HTR-8/SVneo (cell line): ENCODE measurements at regions not wholly inside any gene's neighbourhood (a gene's known extent, or its start where the extent isn't known, plus 50 kb on each side); places are given as distances from the start of the nearest gene placed in this dataset.

Experiments used
- DNase-seq: peaks from one replicate; pipeline ENCODE4 v3.0.0; 2011; ENCODE audit warnings: low spot score, mixed read lengths; ENCODE audit not compliant: insufficient read length
- FAIRE-seq: peaks from 2 replicates; lab custom pipeline; 2011; peaks lifted over from hg19 to GRCh38; lab: Jason Lieb, UNC

DNA sequence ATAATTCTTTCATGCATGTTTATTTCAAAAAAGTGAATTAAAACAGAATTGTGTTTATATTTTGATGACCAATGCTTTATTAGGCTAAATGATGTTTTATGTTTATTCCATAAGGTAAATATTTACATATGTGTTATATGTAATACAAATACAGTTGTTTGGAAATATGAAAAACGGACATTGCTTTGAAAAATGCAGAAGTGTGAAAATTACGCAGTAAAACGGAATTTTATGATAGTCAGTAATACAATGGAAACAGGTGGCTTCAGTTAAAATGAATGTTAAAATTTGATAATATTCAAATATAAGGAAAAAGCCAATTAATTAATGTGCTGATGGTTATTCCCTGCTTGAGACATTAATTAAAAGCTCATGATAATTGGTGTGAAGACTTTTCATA lies 1633.8 kb downstream of the MAT2B start:
- DNase-seq (no peak), FAIRE-seq (no peak)

DNA sequence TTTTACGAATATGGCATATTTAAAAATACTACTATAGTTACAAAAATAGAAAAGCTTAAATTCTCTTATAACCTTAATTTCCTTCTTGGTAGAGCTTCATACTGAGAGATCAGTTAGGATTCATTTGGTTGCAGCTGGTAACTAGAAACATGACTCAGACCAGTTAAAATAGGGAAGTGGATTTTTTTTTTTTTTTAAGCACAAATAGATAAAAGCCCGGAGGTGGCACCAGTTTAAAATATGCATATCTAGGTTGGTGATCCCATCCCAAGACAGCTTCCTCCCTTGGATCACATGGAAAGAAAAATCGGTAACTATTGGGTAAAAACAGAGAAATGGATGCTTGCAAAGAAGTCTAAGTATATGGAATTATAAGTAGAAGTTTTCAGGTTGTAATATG lies 1634.3 kb downstream of the MAT2B start:
- no peak for FAIRE-seq
- DNase-seq = no peak

DNA sequence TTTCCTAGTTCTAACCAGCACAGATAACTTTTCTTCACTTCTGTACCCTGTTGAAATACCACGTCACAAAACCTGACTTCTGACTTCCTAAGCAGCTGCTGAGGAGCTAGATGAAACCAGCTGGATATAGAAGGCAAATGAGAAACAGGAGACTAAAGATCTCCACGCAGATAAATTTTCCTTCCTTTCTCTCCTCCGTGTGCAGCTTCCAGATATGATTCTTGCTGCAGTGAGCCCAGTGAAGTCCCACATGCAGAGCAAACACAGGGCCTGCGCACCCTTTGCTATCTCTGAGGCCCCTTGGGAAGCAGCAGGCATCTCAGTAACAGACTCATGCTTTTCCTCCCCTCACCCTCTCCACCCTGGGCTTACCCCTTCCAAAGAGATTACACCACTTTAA lies 1638.3 kb downstream of the MAT2B start:
- FAIRE-seq (no peak), DNase-seq (no peak)

DNA sequence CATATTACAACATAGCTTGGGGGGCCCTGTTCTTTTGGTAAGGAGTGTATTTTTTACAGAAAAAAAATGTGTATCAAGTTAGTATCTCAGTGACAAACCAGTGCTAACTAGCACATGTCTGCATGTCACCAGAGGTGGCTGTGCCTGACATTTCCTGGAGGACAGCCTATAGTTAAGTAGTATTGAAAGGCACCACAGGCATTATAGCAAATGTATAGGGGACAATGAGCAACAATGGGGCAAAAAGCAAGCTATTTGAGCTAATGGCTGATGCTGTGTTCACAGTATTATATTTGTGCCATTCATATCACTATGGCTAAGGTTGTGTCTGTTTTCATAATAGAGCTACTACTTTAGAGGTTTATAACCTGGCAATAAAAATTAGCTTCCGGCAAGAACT lies 1644.0 kb downstream of the MAT2B start:
- FAIRE-seq (no peak), DNase-seq (no peak)

- DNase-seq = no peak
- no peak for FAIRE-seq
Measured at GRCh38 chr5:165152058-165152457, 1646.6 kb downstream of the MAT2B start.

DNA sequence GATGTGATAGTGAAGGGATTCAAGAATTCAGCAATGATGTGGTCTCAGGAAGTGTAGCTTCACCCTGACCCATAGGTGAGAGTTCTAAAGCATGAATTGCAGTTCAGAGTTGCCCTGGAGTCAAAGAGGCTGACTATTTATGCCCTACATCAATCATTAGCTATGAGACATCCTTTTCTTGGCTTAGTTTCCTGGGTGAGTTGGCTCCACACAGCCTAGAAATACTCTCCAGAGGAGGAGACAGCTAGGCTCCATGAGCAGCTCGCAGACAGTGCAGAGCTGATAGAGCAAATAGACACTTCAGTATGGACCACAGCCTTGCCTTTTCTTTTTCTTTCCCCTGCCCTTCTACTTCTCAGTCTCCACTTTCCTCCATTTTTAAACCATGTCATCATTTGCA lies 1651.8 kb downstream of the MAT2B start:
- DNase-seq (peak; percentile 7), FAIRE-seq (no peak)

DNA sequence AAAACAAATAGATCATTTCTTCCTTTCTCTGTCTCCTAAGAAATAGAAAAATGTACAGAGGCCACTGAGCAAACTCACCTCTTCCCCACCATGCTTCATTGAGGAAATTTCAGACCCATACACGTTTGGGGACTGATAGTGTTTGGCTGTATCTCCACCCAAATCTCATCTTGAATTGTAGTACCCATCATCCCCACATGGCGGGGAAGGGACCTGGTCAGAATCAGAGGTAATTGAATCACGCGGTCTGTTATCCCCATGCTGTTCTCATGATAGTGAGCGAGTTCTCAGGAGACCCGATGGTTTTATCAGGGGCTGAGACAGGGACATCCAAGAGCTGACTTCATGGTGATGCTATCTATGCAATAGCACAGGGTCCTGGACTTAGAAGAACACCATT lies 1655.8 kb downstream of the MAT2B start:
- DNase-seq (no peak), FAIRE-seq (no peak)

DNA sequence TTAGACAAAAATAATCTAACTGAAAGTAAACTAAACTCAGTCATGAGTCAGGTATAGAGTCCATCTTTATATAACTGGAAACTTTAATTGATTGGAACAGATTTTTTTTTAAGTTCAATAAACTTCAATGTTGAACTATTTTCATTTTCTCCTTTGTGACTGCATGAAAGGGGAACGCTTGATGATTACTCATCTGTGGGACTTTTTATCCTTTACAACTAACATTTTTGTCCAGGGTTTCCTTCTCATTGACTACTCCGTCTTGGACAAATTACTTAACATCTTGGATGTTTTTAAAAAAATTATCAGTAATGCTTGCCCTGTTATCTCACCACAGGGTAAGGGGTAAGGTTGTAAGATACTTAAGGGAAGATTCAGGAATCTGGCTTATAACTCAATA lies 1658.4 kb downstream of the MAT2B start:
- FAIRE-seq = no peak

DNA sequence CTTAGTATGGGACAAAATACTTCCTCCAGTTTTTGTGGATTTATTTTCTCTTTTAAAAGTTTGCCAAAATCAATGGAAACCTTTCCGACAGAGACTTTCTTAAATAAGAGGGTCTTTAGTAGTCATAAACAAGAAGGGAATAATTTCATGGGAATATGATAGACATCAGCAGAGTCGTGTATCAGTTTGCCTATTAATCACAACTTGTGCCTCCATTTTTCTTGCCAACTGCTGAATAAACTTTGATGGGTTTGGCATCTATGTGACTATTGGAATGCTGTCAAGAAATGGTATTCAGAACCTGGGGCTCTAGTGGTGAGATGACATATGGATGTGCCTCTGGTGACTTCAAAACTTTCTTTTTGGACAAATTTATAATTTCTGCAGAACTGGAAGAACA lies 1668.2 kb downstream of the MAT2B start:
- FAIRE-seq (no peak), DNase-seq (no peak)

More for the DNA sequence above, 1658.4 kb downstream of the MAT2B start:
- DNase-seq = no peak

DNA sequence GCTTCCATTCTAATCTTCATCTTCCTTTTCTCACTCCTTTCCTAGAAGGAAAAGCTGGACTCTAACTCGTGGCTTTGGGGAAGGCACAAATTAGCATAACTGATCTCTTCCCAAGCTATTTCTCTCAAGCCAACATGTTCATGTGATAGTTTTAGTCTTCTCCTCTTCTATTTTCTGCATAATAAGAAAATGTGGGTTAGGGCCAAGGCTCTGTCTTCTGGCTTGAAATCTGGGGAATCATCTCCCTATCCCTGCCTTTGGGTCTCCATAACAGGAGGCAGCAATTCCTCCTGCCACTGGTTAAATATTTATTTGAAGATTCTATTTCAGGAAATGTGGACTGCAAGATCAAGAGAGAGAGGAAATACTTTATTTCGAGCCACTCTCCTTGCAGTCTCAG lies 1669.6 kb downstream of the MAT2B start:
- no peak for FAIRE-seq
- no peak for DNase-seq

- DNase-seq (no peak), FAIRE-seq (no peak)
Measured at GRCh38 chr5:165184183-165184582, 1678.8 kb downstream of the MAT2B start.

GRCh38 chr5:165185716-165186115 lies 1680.3 kb downstream of the MAT2B start:
- DNase-seq (no peak), FAIRE-seq (no peak)

- no peak for FAIRE-seq
- no peak for DNase-seq
Measured at GRCh38 chr5:165187815-165188214, 1682.4 kb downstream of the MAT2B start.

DNA sequence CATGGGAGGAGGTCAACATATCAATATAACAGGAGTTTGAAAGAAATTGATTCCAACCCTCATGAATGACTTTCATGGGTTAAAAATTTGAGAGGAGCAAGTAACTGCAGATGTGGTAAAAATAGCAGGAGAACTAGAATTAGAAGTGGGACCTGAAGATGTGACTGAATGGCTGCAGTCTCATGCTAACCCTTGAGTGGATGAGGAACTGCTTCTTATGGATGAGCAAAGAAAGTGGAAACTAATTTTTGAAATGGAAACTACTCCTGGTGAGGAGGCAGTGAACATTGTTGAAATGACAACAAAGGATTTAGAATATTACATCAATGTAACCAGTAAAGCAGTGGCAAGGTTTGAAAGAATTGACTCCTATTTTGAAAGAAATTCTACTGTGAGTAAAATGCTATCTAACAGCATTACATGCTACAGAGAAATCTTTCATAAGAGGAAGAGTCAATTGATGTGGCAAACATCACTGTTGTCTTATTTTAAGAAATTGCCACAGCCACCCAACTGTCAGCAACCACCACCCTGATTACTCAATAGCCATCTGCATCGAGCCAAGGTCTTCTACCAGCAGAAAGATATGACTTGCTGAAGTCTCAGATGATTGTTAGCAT lies 1683.2 kb downstream of the MAT2B start:
- FAIRE-seq (no peak), DNase-seq (no peak)

GRCh38 chr5:165196961-165197360 lies 1691.5 kb downstream of the MAT2B start:
- FAIRE-seq (no peak), DNase-seq (no peak)

GRCh38 chr5:165201369-165201768 lies 1696.0 kb downstream of the MAT2B start:
- FAIRE-seq (no peak), DNase-seq (no peak)

DNA sequence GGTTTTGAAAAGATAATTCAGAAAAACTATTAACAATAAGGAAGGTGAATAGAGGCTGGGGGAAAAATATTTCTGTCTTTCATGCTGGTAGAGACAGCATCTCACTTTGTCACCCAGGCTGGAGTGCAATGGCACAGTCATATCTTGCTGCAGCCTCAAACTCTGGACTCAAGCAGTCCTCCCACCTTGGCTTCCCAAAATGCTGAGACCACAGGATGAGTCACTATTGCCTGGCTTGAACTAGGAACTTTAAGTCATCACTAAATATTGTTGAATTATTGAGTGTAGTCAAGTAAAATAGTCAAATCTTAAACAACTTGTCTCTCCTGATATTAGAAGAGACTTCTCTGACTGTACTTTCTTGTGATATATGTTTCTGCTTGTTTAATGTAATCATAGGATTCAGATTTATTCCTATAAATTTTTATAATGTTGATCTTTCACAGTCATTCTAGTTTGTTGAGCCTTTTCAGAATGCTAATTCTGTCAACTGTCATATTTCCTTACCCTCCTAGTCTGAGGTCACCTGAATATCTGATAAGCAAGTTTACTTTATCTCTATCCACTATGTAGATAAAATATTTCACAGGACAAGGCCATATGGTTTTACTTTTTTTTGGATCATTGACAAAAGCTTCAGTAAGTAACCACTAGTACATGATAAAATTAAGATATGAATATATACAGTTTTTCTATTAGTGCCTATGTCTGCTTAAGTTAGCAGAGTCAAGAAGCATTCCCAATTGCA lies 1696.5 kb downstream of the MAT2B start:
- no peak for DNase-seq
- FAIRE-seq = no peak

DNA sequence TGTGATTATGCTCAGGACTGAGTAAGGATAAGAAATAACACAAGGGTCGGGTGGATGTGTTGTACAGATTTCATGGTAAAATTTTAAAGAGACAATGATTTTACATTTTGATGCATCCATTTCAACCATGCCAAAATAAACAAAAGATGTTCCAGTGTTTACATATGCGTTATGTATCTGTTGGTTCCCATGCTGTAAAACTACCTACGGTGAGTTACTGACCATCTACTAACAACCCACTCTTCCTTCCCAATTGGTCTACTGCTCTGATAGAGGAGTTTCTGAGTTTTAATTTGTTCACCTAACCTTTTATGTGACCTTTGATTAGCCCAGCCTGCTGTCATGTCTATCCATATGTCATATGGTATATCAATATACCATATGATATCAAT lies 1697.1 kb downstream of the MAT2B start:
- no peak for DNase-seq
- FAIRE-seq = no peak

- DNase-seq (peak; percentile 18), FAIRE-seq (no peak)
Measured at GRCh38 chr5:165209101-165209727, 1703.8 kb downstream of the MAT2B start.

DNA sequence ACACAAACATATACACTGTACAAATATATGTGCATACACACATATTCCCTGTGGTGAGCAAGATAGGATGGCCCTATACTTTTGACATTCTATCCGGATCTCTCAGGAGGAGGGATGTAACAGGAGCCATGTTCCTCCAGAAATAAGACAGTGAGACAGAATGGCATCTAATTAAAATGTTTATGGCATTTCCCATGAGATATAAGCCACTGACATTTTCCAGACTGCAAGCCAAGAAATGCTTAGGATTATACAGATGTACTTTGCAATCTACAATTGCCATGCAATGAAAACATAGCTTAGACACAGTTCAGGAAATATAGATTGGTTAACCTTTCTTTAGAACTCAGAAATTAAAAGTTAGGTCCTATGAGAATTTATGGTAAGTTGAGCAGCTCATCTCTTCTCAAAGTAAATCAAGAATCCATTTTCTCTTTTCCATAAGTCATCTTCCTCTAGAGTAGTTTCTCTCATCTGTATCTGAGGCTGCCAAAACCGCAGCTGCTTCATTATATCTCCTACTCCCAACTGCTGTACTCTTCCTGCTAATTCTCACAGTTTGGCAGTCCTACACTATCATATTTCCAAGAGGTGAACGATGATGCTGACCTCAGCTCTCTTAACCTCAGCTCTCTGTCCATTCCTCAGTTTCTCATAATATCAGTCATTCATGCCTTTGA lies 1719.1 kb downstream of the MAT2B start:
- FAIRE-seq = no peak
- no peak for DNase-seq

- no peak for DNase-seq
- FAIRE-seq = no peak
Measured at GRCh38 chr5:165227515-165227914, 1722.1 kb downstream of the MAT2B start.
